HCT116 (cell line): ENCODE measurements at regions not wholly inside any gene's neighbourhood (a gene's known extent, or its start where the extent isn't known, plus 50 kb on each side); places are given as distances from the start of the nearest gene placed in this dataset.

ENCODE experiments used
- ATAC-seq: fragments of 200-7000 bp; cut with Tn5 transposase; 2 replicates; pipeline ENCODE4 v1.9.1; 2020; ENCODE audit warnings: mild to moderate bottlenecking, moderate library complexity
- BruUV-seq: library from RNA; stranded (reverse); fragments of 400-500 nt; replicated peaks from 2 replicates; lab custom pipeline; 2021; lab: Mats Ljungman, UMichigan
- CTCF ChIA-PET: fragments of 300-600 bp; sonication (Branson Sonifier 250); formaldehyde crosslinking; loops from one replicate; lab custom pipeline; 2021; ENCODE audit warnings: antibody characterized with exemption; lab: Charles Lee
- POLR2A ChIA-PET: fragments of 300-600, 350-600 bp; sonication (Branson Sonifier 250); formaldehyde crosslinking; loops from one replicate; lab custom pipeline; 2021; ENCODE audit warnings: antibody characterized with exemption; lab: Charles Lee
- RAD21 ChIA-PET, 2 experiments: fragments of 300-600 bp; sonication (Branson Sonifier 250); formaldehyde crosslinking; loops; one replicate each; lab custom pipeline; 2023; ENCODE audit warnings: low total read pairs in 2 of 2; ENCODE audit not compliant: uncharacterized antibody in 2 of 2, unreplicated experiment in 2 of 2, low non-redundant PET in 1 of 2; lab: Charles Lee
- DNase-seq: peaks from one replicate; pipeline ENCODE4 v3.0.0-alpha.2; 2010; ENCODE audit warnings: low read depth, low spot score
- H2AFZ ChIP-seq: fragments of 200-600 bp; shearing (Covaris generic), sonication (generic); 2 replicates; pipeline ENCODE4 v1.6.1; 2017; ENCODE audit warnings: low read depth, mixed run types, mixed read lengths, antibody characterized with exemption, low read length; ENCODE audit not compliant: poor library complexity, severe bottlenecking
- H3K27ac ChIP-seq: 2 replicates; pipeline ENCODE4 v1.5.1; 2012; ENCODE audit warnings: low read depth, low read length
- H3K27me3 ChIP-seq: fragments of 200-600 bp; sonication (generic); 2 replicates; pipeline ENCODE4 v1.6.1; 2016; ENCODE audit warnings: mixed run types, low read length, mixed read lengths; ENCODE audit not compliant: insufficient read depth
- H3K36me3 ChIP-seq, 2 experiments: fragments of 200-500 bp in 1 of 2; fragments of 200-600 bp in 1 of 2; sonication (Bioruptor generic) in 1 of 2; sonication (generic) in 1 of 2; 2 replicates each; pipeline versions ENCODE4 v1.5.1 to v1.6.1; 2014 to 2016; ENCODE audit warnings: low read length in 2 of 2, inconsistent platforms in 1 of 2, mixed read lengths in 1 of 2, mixed run types in 1 of 2; ENCODE audit not compliant: insufficient read depth in 2 of 2, control insufficient read depth in 1 of 2
- H3K4me1 ChIP-seq, 2 experiments: fragments of 200-600 bp in 1 of 2; sonication (generic) in 1 of 2; 2 replicates each; pipeline versions ENCODE4 v1.5.1 to v1.6.1; 2012 to 2017; ENCODE audit warnings: low read length in 2 of 2, inconsistent platforms in 1 of 2, mild to moderate bottlenecking in 1 of 2, mixed read lengths in 1 of 2, mixed run types in 1 of 2, moderate library complexity in 1 of 2; ENCODE audit not compliant: insufficient read depth in 2 of 2, control insufficient read depth in 1 of 2
- H3K4me2 ChIP-seq: fragments of 200-600 bp; sonication (generic); 2 replicates; pipeline ENCODE4 v1.6.1; 2017; ENCODE audit warnings: mixed run types, low read length, mixed read lengths
- H3K4me3 ChIP-seq, 2 experiments: fragments of 200-600 bp in 1 of 2; sonication (generic) in 1 of 2; replicated peaks in 1 of 2; 2 replicates each; pipeline ENCODE4 v1.5.1; 2011 to 2016; ENCODE audit warnings: low read length in 2 of 2, control low read depth in 1 of 2, low read depth in 1 of 2, mild to moderate bottlenecking in 1 of 2, mixed read lengths in 1 of 2, mixed run types in 1 of 2
- H3K79me2 ChIP-seq: fragments of 200-600 bp; sonication (generic); 2 replicates; pipeline ENCODE4 v1.6.1; 2017; ENCODE audit warnings: mild to moderate bottlenecking, mixed run types, low read length, moderate library complexity, mixed read lengths; ENCODE audit not compliant: insufficient read depth
- H3K9ac ChIP-seq: fragments of 200-600 bp; sonication (generic); 2 replicates; pipeline ENCODE4 v1.6.1; 2016; ENCODE audit warnings: low read length, mixed read lengths
- H3K9me2 ChIP-seq: fragments of 200-600 bp; sonication (generic), shearing (Covaris generic); 2 replicates; pipeline ENCODE4 v1.6.1; 2017; ENCODE audit warnings: mixed run types, mild to moderate bottlenecking, moderate library complexity; ENCODE audit not compliant: insufficient read depth
- H3K9me3 ChIP-seq, 2 experiments: fragments of 200-500 bp in 1 of 2; fragments of 200-600 bp in 1 of 2; sonication (Bioruptor generic) in 1 of 2; sonication (generic) in 1 of 2; 2 replicates each; pipeline ENCODE4 v1.6.1; 2014 to 2017; ENCODE audit warnings: low read length in 2 of 2, mixed read lengths in 2 of 2, inconsistent platforms in 1 of 2, low read depth in 1 of 2, mild to moderate bottlenecking in 1 of 2, mixed run types in 1 of 2, moderate library complexity in 1 of 2; ENCODE audit not compliant: control insufficient read depth in 1 of 2, insufficient read depth in 1 of 2
- H4K20me1 ChIP-seq: fragments of 200-600 bp; sonication (generic), shearing (Covaris generic); 2 replicates; pipeline ENCODE4 v1.6.1; 2017; ENCODE audit warnings: mixed run types, mild to moderate bottlenecking, moderate library complexity; ENCODE audit not compliant: insufficient read depth
- CBX3 ChIP-seq: IDR thresholded peaks from 2 replicates; pipeline ENCODE4 v1.6.1; 2012; ENCODE audit warnings: low read depth
- CEBPB ChIP-seq: IDR thresholded peaks from 2 replicates; pipeline ENCODE4 v1.6.1; 2012; ENCODE audit warnings: low read depth
- EGR1 ChIP-seq: IDR thresholded peaks from 2 replicates; pipeline ENCODE4 v1.6.1; 2012; ENCODE audit warnings: low read depth
- ELF1 ChIP-seq: IDR thresholded peaks from 2 replicates; pipeline ENCODE4 v1.6.1; 2012; ENCODE audit warnings: low read depth, borderline replicate concordance
- EZH2 ChIP-seq: fragments of 200-600 bp; sonication (generic); IDR thresholded peaks from 2 replicates; pipeline ENCODE4 v1.6.1; 2017; ENCODE audit warnings: antibody characterized with exemption, mixed run types
- FOSL1 ChIP-seq: IDR thresholded peaks from 2 replicates; pipeline ENCODE4 v1.6.1; 2012; ENCODE audit warnings: low read depth
- SRF ChIP-seq: IDR thresholded peaks from 2 replicates; pipeline ENCODE4 v1.6.1; 2012; ENCODE audit warnings: low read depth
- YY1 ChIP-seq: IDR thresholded peaks from 2 replicates; pipeline ENCODE4 v1.6.1; 2011; ENCODE audit warnings: low read length, low read depth, moderate library complexity, mild to moderate bottlenecking; ENCODE audit not compliant: insufficient replicate concordance; ENCODE audit errors: extremely low read depth
- intact Hi-C: fragments of 100-400 bp; cut with micrococcal nuclease; formaldehyde crosslinking; loops from 2 replicates; pipeline ENCODE4 v1.10.0; 2022
- TF ChIP-seq, protein P1 (sequence below): IDR thresholded peaks from 2 replicates; pipeline ENCODE4 v1.6.1; 2011; ENCODE audit warnings: mild to moderate bottlenecking, low read length, moderate library complexity; ENCODE audit not compliant: insufficient replicate concordance; ENCODE audit errors: extremely low read depth
- TF ChIP-seq, protein P2 (sequence below), 3 experiments: fragments of 200-600 bp in 1 of 3; sonication (generic) in 1 of 3; IDR thresholded peaks in 2 of 3; conservative IDR thresholded peaks in 1 of 3; 2 replicates each; pipeline ENCODE4 v1.5.1; 2012 to 2017; ENCODE audit warnings: low read depth in 2 of 3, low read length in 2 of 3, antibody characterized with exemption in 1 of 3, borderline replicate concordance in 1 of 3, control low read depth in 1 of 3, mild to moderate bottlenecking in 1 of 3, mixed read lengths in 1 of 3, mixed run types in 1 of 3, moderate library complexity in 1 of 3; ENCODE audit not compliant: insufficient read depth in 1 of 3
- TF ChIP-seq, protein P3 (sequence below): IDR thresholded peaks from 2 replicates; pipeline ENCODE4 v1.6.1; 2012

DNA sequence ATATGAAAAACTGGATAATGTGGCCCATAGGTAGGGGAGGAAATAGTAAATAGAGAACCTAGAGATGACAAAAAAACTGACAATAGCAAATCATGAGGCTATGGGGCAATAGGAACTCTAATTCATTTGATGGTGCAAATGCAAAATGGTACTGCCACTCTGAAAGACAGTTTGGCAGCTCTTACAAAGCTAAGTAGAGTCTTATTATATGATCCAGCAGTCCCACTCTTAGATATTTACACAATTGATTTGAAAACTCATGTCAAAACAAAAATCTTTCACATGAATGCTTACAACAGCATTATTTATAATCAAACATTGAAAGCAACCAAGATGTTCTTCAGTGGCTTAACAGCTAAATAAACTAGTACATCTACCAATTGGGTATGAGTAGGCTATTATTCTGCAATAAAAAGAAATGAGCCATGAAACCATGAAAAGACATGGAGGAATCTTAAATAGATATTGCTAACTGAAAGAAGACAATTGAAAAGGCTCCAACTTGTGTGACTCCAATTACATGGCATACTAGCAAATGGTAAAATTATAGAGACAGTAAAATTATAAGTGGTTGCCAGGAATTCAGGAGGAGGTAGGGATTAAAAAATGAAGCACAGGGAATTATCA lies 321.8 kb upstream of the STAC start:
- no peak for TF ChIP-seq YY1
- no peak for TF ChIP-seq CEBPB
- no peak for TF ChIP-seq EGR1
- TF ChIP-seq, protein P1, sequence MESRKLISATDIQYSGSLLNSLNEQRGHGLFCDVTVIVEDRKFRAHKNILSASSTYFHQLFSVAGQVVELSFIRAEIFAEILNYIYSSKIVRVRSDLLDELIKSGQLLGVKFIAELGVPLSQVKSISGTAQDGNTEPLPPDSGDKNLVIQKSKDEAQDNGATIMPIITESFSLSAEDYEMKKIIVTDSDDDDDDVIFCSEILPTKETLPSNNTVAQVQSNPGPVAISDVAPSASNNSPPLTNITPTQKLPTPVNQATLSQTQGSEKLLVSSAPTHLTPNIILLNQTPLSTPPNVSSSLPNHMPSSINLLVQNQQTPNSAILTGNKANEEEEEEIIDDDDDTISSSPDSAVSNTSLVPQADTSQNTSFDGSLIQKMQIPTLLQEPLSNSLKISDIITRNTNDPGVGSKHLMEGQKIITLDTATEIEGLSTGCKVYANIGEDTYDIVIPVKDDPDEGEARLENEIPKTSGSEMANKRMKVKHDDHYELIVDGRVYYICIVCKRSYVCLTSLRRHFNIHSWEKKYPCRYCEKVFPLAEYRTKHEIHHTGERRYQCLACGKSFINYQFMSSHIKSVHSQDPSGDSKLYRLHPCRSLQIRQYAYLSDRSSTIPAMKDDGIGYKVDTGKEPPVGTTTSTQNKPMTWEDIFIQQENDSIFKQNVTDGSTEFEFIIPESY: no peak

DNA sequence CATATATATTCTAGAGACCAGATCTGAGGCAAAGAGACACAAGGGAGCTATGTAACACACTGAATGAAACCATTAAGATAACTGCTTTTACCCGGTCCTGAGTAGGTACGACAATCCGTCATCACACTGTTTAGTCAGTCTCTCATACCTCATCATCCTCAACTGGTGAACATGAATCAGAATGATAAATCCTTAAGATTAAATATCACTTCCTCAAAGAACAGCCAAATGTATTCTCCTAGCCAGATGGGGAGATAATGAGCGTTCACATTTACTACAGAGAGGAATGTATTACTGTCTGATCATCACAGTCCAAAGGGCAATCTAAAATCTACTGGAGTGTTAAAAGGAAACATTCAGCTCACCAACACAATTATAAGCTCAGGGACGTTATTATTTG lies 319.4 kb upstream of the STAC start:
- TF ChIP-seq, protein P2, sequence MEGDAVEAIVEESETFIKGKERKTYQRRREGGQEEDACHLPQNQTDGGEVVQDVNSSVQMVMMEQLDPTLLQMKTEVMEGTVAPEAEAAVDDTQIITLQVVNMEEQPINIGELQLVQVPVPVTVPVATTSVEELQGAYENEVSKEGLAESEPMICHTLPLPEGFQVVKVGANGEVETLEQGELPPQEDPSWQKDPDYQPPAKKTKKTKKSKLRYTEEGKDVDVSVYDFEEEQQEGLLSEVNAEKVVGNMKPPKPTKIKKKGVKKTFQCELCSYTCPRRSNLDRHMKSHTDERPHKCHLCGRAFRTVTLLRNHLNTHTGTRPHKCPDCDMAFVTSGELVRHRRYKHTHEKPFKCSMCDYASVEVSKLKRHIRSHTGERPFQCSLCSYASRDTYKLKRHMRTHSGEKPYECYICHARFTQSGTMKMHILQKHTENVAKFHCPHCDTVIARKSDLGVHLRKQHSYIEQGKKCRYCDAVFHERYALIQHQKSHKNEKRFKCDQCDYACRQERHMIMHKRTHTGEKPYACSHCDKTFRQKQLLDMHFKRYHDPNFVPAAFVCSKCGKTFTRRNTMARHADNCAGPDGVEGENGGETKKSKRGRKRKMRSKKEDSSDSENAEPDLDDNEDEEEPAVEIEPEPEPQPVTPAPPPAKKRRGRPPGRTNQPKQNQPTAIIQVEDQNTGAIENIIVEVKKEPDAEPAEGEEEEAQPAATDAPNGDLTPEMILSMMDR (IDR thresholded peaks at IDR 0.05 in 2 of 3, conservative IDR thresholded peaks at IDR 0.05 in 1 of 3; ENCODE audit: borderline replicate concordance in 1 of 3, insufficient read depth in 1 of 3, low read depth in 2 of 3, low read length in 2 of 3): no peak
- TF ChIP-seq EZH2 (no peak), FOSL1 (no peak), ELF1 (no peak), SRF (no peak), CBX3 (no peak)
- TF ChIP-seq, protein P3, sequence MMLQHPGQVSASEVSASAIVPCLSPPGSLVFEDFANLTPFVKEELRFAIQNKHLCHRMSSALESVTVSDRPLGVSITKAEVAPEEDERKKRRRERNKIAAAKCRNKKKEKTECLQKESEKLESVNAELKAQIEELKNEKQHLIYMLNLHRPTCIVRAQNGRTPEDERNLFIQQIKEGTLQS: no peak
- Histone ChIP-seq H3K79me2 (no peaks in the 10 kb centered on the region), H3K27me3 (no peaks in the 10 kb centered on the region), H3K4me3 (no peak overlapping the region), H3K9me2 (no peaks in the 10 kb centered on the region), H3K4me1 (no peaks in the 10 kb centered on the region), H3K9me3 (no peaks in the 10 kb centered on the region; a peak in 1 of 4 replicates), H3K4me2 (no peak overlapping the region), H4K20me1 (no peaks in the 10 kb centered on the region), H2AFZ (no peak overlapping the region), H3K27ac (no peak overlapping the region), H3K36me3 (no peaks in the 10 kb centered on the region), H3K9ac (no peak overlapping the region)
- intact Hi-C loops: no loop called here
- ChIA-PET RAD21 (no interaction called here), CTCF (no interaction called here), POLR2A (no interaction called here)
- no peak for DNase-seq
- ATAC-seq: no peak
- BruUV-seq: no TSS peak

More for the DNA sequence above, 321.8 kb upstream of the STAC start:
- ATAC-seq (no peak), DNase-seq (no peak)
- Histone ChIP-seq H3K27me3 (no peaks in the 10 kb centered on the region), H3K9me2 (no peaks in the 10 kb centered on the region), H3K4me1 (no peaks in the 10 kb centered on the region), H3K9me3 (no peaks in the 10 kb centered on the region; a peak in 1 of 4 replicates), H3K4me3 (no peak overlapping the region), H3K9ac (no peak overlapping the region), H3K36me3 (no peaks in the 10 kb centered on the region), H3K4me2 (no peak overlapping the region), H3K27ac (no peak overlapping the region), H2AFZ (no peak overlapping the region), H4K20me1 (no peaks in the 10 kb centered on the region), H3K79me2 (no peaks in the 10 kb centered on the region)
- ChIA-PET CTCF (no interaction called here), RAD21 (no interaction called here), POLR2A (no interaction called here)
- no TSS peak for BruUV-seq
- intact Hi-C loops: no loop called here
